HG02610 (cell line): ENCODE measurements at regions not wholly inside any gene's neighbourhood (a gene's known extent, or its start where the extent isn't known, plus 50 kb on each side); places are given as distances from the start of the nearest gene placed in this dataset.
"Not testable (repeated sequence)": the region's sequence is repeated elsewhere in the genome, so short reads cannot be mapped to it uniquely, and the experiment has no call there.

Source experiments
- ATAC-seq: cut with Tn5 transposase; IDR thresholded peaks from one replicate; pipeline ENCODE4 v1.9.1; 2021; ENCODE audit warnings: mild to moderate bottlenecking, moderate library complexity; ENCODE audit not compliant: unreplicated experiment

GRCh38 chr3:8112587-8112986 lies 389.0 kb upstream of the LMCD1 start:
- ATAC-seq = no peak

- ATAC-seq = no peak
These were observed 388.0 kb upstream of the LMCD1 start for GRCh38 chr3:8113626-8114025.

DNA sequence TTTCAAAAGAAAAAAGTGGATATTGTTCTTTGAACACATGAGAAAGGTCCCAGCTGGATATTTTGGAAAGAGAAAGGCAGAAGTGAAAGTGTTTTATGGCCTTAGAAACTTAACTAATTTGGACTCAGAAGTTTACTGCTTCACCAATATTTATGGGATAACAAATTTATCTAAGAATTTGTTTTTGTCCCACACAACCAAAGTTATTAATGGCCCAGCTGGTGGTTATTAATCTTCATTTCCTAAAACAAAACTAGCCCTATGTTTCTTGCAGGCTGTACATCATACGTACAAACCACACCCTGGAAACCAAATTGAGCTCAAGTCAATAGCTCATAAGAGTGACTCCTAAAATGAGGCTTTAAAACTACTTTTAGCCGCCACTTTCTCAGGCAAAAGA lies 372.9 kb upstream of the LMCD1 start:
- no peak for ATAC-seq

- no peak for ATAC-seq
These were observed 365.1 kb upstream of the LMCD1 start for GRCh38 chr3:8136553-8136952.

- no peak for ATAC-seq
These were observed 358.4 kb upstream of the LMCD1 start for GRCh38 chr3:8143186-8143585.

DNA sequence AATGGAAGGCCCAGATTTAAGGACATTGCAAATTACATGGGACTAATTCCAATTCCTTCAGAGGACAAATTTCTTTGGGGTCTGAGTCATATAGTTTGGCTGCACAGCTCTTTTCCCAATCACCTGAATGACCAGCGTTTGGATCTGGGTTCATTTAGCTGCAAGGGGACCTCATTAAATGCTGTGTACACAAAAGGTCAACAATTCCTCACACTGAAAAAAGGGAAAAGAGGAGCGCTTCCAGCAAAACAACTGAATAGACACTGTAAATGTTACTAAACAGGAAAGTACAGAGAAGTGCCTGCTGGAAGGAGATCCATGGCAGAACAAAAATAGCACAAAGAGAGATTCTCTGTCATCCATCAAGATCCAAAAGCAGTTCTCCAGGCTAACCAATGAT lies 356.0 kb upstream of the LMCD1 start:
- ATAC-seq = no peak

DNA sequence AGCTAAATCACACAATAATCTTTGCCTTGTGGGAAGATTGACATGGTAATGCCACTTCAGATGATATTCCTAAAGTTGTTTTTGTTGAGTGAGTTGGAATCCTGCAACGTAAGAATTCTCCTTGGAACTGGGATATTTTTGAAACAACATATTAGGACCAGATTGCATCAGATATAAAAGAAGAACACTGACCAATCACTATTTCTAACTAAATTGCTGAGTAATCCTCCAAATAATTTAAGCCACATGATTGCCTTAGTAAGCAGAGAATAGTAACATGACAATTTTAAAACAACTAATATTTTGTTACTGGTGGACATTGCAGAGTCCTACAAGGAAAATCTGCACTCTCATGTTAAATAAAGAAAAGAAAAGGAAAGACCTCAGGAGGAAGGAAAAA lies 353.9 kb upstream of the LMCD1 start:
- no peak for ATAC-seq

DNA sequence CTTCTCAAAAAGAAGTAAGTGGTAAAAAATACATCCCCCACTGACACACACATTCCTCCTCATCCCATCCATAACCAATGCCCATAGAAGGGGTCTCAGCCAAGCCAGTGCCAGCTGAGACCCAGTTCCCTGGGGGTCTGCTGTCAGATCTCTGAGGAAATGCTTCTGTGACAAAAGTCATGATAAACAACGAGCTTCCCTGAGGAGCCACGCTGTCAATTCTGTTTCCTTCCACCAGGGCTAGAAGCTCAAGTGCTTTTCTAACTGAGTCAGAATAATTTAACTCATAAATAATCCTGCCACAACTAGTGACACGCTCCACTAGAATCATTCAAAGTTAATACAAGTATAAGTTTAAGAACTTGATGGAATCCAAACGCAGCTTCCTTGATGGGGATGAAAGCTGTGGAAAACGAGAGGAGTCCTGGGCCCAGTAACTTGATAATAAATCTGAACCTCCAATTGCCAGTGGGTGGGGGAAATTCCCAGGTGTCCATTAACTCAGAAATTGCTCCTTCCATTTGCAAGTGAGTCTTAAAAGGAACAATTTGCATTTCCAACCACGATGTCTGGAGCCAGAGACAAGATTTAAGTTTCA lies 348.7 kb upstream of the LMCD1 start:
- ATAC-seq = no peak

GRCh38 chr3:8153800-8154199 lies 347.8 kb upstream of the LMCD1 start:
- ATAC-seq = no peak

DNA sequence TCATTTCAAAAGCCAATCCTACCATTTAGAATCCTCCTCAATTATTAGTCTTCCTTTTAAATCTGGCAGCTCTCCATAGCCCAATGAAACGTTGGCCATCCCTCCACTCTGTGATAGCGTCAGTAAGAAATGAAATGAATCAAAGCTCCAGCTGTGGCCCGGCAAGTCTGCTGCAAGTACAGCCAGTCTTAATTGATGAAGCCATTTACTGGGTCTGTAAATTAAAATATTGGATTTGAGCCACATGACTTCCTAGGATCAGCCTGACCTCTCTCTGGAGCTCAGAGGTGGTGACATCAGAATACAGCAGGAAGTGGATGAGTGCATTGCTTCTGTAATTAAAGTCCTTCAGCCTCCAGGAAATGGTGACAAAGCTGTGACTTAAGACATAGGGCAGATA lies 347.0 kb upstream of the LMCD1 start:
- ATAC-seq = no peak

GRCh38 chr3:8156138-8156537 lies 345.5 kb upstream of the LMCD1 start:
- no peak for ATAC-seq

DNA sequence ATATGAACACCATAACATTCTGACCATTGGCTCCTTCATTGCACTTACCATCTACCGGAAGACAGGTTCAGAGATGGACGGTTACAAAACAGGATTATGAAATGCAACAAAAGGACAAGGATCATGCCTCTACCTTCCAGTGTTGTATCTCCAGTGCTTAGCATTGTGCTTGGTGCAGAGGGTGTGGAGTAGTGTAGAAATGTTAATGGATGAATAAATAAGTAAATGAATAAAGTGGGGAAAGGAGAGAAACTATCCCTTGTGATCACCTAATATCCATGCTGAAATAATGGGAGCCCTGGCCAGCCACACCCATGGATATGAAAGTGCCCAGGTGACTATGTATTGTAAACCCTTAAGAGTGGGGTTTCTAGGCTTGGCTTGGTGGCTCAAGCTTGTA lies 344.8 kb upstream of the LMCD1 start:
- no peak for ATAC-seq

DNA sequence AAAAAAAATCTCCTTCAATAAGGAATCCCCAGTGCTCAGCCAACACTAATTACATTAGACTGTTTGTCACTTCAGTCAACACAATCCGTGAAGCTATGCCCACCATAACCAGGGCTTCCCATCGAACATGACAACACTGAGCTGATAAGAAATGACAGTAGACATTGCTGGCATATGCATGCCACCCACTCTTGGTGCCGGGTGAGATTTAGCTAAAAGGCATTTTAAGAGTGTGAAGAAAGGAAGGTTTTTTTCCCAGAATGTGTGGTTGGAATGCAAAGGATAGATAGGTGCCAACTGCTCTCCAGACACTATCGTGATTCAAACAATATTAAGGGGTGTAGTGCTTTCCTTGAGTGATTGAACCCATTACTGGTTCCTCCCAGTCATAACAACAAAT lies 344.0 kb upstream of the LMCD1 start:
- ATAC-seq = no peak

- ATAC-seq = no peak
These were observed 337.5 kb upstream of the LMCD1 start for GRCh38 chr3:8164145-8164544.

- ATAC-seq = no peak
These were observed 335.6 kb upstream of the LMCD1 start for GRCh38 chr3:8166014-8166413.

DNA sequence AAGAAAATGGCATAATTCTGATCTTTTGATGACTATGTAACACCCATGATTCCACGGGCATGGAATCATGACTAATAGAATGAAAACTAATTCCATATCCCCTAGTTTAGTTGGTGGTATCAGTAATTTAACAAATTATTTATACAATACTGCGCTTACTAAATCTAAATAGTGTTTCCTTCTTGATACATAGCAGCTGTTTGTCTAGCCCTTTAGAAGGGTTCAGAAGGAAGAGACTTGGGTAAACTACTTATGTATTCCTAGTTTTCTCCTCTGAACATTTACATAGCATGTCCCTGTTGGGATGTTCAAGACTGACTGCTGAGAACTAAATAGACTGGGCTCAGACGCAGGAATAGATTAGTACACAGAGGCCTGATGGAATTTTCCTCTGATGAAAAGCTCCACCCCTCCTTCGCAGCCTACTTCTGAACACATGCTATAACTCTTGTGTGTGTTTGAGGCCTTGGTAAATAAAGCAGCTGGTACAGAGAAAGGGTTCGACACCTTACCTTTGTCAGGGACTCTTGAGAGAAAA lies 330.6 kb upstream of the LMCD1 start:
- no peak for ATAC-seq

DNA sequence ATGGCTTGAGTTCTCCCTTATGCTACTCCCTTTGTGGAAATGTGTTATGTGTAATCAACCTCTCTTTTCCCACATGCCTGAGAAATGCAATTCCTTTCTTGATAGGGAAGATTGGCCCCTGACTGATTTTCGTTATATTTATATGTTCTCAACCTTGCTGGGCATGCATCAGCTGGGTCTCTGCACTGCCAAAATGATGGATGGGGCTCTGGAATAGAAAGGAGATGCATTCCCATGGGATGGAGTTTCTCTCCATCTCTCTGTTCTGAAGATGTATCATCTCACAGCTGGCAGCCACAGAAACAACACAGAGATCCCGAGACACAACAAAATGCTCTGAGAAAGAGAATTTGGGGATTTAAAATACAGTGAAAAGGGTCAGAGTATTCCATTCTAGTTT lies 327.7 kb upstream of the LMCD1 start:
- ATAC-seq = no peak

DNA sequence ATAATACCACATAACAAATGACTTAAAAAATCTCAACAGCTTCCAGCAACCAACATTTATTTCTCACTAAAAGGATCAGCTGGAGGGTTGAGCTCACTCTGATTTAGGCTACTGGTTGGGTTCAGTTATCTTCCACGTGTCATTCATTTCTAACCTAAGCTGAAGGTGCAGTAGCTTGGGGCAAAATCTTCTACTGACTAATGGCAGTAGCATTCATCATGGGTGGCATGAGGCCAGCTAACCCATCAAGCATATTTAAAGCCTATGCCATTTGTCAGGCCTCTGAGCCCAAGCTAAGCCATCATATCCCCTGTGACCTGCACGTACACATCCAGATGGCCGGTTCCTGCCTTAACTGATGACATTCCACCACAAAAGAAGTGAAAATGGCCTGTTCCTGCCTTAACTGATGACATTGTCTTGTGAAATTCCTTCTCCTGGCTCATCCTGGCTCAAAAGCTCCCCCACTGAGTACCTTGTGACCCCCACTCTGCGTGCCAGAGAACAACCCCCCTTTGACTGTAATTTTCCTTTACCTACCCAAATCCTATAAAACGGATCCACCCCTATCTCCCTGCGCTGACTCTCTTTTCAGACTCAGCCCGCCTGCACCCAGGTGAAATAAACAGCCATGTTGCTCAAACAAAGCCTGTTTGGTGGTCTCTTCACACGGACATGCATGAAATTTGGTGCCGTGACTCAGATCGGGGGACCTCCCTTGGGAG lies 324.7 kb upstream of the LMCD1 start:
- not testable (repeated sequence) for ATAC-seq

DNA sequence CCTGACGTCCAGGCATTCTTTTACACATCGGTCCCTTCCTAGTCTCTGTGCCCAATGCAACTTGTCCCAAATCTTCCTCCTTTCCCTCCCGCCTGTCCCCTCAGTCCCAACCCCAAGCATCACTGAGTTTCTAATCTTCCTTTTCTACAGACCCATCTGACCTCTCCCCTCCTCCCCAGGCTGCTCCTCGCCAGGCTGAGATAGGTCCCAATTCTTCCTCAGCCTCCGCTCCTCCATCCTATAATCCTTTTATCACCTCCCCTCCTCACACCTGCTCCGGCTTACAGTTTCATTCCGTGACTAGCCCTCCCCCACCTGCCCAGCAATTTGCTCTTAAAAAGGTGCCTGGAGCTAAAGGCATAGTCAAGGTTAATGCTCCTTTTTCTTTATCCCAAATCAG lies 323.1 kb upstream of the LMCD1 start:
- not testable (repeated sequence) for ATAC-seq

GRCh38 chr3:8182904-8183303 lies 318.7 kb upstream of the LMCD1 start:
- no peak for ATAC-seq

DNA sequence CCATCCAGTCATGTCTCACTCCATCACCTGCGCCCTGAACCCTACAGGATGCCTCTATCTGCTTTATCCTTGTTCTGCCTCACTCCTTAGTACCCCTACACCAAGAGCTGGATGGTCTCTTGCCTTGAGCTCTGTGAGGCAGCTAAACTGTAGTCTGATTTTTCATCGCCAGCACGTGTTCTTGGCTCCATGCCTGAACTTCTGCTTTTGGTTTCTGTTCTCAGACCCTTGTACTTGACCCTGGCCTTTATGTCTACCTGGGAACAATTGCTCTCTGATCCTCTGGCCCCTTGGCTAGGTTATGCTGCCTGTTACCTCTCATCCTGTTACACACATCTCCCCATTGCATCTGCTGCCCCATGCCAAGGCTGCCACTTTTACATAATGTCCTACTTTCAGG lies 318.0 kb upstream of the LMCD1 start:
- ATAC-seq = peak; percentile 62

DNA sequence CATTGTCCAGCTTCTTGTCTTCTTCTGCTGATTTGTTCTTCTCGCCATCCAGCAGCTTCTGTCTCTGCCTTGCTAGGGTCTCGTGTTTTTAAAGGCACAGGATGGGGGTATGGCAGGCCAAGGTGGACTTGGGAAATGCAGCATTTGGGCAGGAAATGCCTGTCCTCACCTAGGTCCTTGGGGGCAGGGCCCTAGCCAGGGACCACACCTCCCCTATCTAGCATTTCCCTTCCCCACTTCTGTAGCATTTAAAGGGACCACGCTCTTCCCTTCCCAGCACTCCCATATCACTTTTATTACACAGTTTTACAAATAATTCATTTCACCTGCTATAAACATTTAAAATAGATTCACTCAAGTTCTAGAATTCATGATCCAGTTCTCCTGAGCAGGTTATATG lies 315.4 kb upstream of the LMCD1 start:
- ATAC-seq = no peak

DNA sequence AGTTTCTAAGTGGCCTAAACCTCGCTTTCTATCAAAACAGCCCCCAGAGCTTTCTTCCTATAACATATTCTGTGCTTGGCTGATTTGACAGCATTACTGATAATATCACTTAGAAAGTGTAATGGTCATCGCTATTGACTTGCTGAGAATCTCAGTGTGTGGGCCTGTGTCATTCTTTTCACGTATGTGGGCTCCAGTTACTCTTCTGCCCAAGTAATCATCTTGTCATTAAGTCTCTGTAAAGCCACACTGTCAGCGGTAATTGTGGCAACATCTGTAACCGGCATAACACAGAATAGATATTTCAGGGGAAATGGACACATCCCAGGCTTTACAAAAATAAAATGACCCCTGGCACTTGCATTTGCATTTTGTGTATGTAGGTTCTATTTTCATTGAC lies 313.6 kb upstream of the LMCD1 start:
- no peak for ATAC-seq
